Skeletal muscle tissue (tissue), 3 donors: ENCODE measurements at regions not wholly inside any gene's neighbourhood (a gene's known extent, or its start where the extent isn't known, plus 50 kb on each side); places are given as distances from the start of the nearest gene placed in this dataset.

Experiments
- H3K27ac ChIP-seq: one replicate; pipeline ENCODE4 v1.7.0; 2013; ENCODE audit warnings: mild to moderate bottlenecking, low read depth, low read length, inconsistent platforms
- H3K27me3 ChIP-seq, 3 donors: one replicate each; pipeline ENCODE4 v1.7.0; 2013; ENCODE audit warnings: low read length in 3 of 3; ENCODE audit not compliant: control insufficient read depth in 3 of 3, insufficient read depth in 3 of 3
- H3K36me3 ChIP-seq, 3 donors: one replicate each; pipeline ENCODE4 v1.7.0; 2013; ENCODE audit warnings: low read length in 3 of 3; ENCODE audit not compliant: control insufficient read depth in 3 of 3, insufficient read depth in 3 of 3
- H3K4me1 ChIP-seq, 3 donors: one replicate each; pipeline ENCODE4 v1.7.0; 2013; ENCODE audit warnings: low read length in 3 of 3, mild to moderate bottlenecking in 3 of 3; ENCODE audit not compliant: control insufficient read depth in 3 of 3, insufficient read depth in 3 of 3
- H3K4me3 ChIP-seq, 3 donors: one replicate each; pipeline ENCODE4 v1.7.0; 2013; ENCODE audit warnings: low read length in 3 of 3
- H3K9ac ChIP-seq, 3 donors: one replicate each; pipeline ENCODE4 v1.7.0; 2013; ENCODE audit warnings: low read length in 3 of 3, mild to moderate bottlenecking in 3 of 3, moderate library complexity in 2 of 3, low read depth in 1 of 3
- H3K9me3 ChIP-seq, 3 donors: one replicate each; pipeline ENCODE4 v1.7.0; 2013; ENCODE audit warnings: low read length in 3 of 3; ENCODE audit not compliant: control insufficient read depth in 3 of 3
- donor health status: Osteomylitis.

DNA sequence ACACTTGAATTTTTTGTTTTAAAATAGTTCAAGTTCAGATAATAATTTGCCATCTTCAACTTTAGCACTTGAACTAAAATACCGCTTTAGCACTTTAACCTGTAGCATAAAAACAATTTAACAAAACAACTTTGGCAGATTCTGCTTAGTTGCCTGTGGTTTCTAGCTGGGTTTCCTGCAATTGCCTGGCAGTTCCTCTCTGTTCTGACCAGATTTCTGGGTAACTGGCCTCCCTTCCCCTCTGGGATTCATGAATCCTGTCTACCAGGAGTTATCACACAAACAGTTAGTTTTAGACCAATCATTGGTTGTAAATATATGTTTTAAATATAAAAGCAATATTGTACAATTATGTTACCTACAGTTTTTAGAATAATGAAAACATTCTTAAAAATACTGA is 89.8 kb upstream of the HDAC9 start:
- no peaks in the 10 kb centered on the region for H3K36me3 ChIP-seq
- H3K4me1 ChIP-seq = no peaks in the 10 kb centered on the region
- no peaks in the 10 kb centered on the region for H3K27me3 ChIP-seq
- H3K4me3 ChIP-seq = no peak overlapping the region
- H3K27ac ChIP-seq = no peak overlapping the region
- no peaks in the 10 kb centered on the region for H3K9me3 ChIP-seq
- H3K9ac ChIP-seq = no peak overlapping the region

DNA sequence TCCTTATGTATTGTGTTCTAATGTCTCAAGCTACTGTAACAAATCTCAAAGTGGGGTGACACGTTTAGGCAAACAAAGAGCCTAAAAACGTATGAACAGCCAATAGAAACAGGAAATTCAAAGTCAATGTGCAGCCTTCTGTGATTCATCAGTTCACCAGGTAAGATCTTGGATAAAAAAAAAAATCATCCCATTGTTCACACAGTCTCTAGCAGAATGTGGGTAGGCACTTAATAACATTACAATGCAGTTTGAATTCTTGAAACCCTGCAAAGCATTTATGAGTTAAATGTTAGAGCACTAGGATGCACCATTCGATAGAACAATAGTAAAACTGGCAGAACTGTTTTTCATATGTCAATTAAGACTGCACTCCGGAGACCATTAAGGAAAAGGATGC is 88.2 kb upstream of the HDAC9 start:
- Histone ChIP-seq H3K4me3 (no peak overlapping the region), H3K36me3 (no peaks in the 10 kb centered on the region), H3K27ac (no peak overlapping the region), H3K9me3 (no peaks in the 10 kb centered on the region), H3K9ac (no peak overlapping the region), H3K27me3 (no peaks in the 10 kb centered on the region), H3K4me1 (no peaks in the 10 kb centered on the region)

- Histone ChIP-seq H3K9me3 (no peaks in the 10 kb centered on the region), H3K27ac (no peak overlapping the region), H3K27me3 (no peaks in the 10 kb centered on the region), H3K4me3 (no peak overlapping the region), H3K9ac (no peak overlapping the region), H3K36me3 (no peaks in the 10 kb centered on the region), H3K4me1 (no peaks in the 10 kb centered on the region)
These were observed 87.1 kb upstream of the HDAC9 start for GRCh38 chr7:18408461-18408860.

DNA sequence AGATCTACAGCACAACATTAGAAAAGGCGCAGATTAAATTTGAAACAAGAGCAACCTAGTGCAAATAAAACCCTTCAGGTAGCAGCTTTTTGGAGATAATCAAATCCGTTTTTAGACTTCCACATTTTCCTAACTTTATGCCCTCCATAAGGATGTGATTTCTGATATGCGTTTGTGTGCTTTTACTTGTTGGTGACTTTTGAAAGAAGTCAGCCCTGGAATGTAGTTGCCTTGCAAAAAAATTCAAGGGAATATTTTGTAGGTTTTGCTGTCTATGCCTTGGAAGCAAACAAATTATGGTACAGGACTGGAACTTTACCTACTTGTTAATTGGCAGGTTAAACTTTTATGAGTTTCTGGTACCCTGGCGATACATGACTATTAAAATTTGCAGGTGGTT is 86.7 kb upstream of the HDAC9 start:
- no peak overlapping the region for H3K27ac ChIP-seq
- H3K9ac ChIP-seq = no peak overlapping the region
- H3K36me3 ChIP-seq = no peaks in the 10 kb centered on the region
- no peaks in the 10 kb centered on the region for H3K4me1 ChIP-seq
- no peak overlapping the region for H3K4me3 ChIP-seq
- H3K9me3 ChIP-seq = no peaks in the 10 kb centered on the region
- no peaks in the 10 kb centered on the region for H3K27me3 ChIP-seq

GRCh38 chr7:18413447-18413846 is 82.1 kb upstream of the HDAC9 start:
- Histone ChIP-seq H3K9me3 (no peaks in the 10 kb centered on the region), H3K9ac (no peak overlapping the region)

GRCh38 chr7:18414885-18415284 is 80.7 kb upstream of the HDAC9 start:
- Histone ChIP-seq H3K9me3 (no peaks in the 10 kb centered on the region), H3K4me1 (no peaks in the 10 kb centered on the region), H3K36me3 (no peaks in the 10 kb centered on the region), H3K27me3 (no peaks in the 10 kb centered on the region), H3K9ac (no peak overlapping the region), H3K27ac (no peak overlapping the region), H3K4me3 (no peak overlapping the region)

More at GRCh38 chr7:18413447-18413846, 82.1 kb upstream of the HDAC9 start:
- H3K36me3 ChIP-seq = no peaks in the 10 kb centered on the region
- no peaks in the 10 kb centered on the region for H3K4me1 ChIP-seq
- no peaks in the 10 kb centered on the region for H3K27me3 ChIP-seq
- H3K27ac ChIP-seq = no peak overlapping the region
- H3K4me3 ChIP-seq = no peak overlapping the region

- Histone ChIP-seq H3K4me1 (peaks cover 0 to 3% (median 0%) of the 10 kb centered on the region in 3 donors), H3K36me3 (no peaks in the 10 kb centered on the region), H3K4me3 (no peak overlapping the region), H3K9me3 (no peaks in the 10 kb centered on the region), H3K27ac (no peak overlapping the region), H3K27me3 (no peaks in the 10 kb centered on the region), H3K9ac (no peak overlapping the region)
These were observed 78.6 kb upstream of the HDAC9 start for GRCh38 chr7:18416988-18417387.

DNA sequence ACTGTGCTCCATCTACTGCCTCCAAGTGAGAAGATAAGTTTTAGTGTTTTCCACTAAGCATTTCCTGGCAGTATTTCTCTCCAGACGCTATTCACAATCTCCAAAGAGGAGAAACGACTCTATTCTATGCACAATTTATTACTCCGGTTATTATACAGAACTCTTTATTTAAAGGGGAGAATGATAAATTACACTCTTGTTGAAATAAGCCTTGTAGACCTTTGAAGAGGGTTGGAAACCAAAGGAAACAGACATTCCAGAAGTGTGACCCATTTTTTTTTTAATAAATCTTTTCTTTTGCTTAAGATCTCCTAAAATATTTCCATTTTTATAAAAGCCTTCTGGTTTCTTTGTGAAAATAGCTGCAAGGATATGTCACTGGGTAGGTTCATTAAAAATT is 76.1 kb upstream of the HDAC9 start:
- H3K4me1 ChIP-seq = peaks cover 0 to 3% (median 0%) of the 10 kb centered on the region in 3 donors
- H3K9ac ChIP-seq = no peak overlapping the region
- H3K9me3 ChIP-seq = no peaks in the 10 kb centered on the region
- no peaks in the 10 kb centered on the region for H3K27me3 ChIP-seq
- H3K27ac ChIP-seq = no peak overlapping the region
- no peaks in the 10 kb centered on the region for H3K36me3 ChIP-seq
- H3K4me3 ChIP-seq = no peak overlapping the region

DNA sequence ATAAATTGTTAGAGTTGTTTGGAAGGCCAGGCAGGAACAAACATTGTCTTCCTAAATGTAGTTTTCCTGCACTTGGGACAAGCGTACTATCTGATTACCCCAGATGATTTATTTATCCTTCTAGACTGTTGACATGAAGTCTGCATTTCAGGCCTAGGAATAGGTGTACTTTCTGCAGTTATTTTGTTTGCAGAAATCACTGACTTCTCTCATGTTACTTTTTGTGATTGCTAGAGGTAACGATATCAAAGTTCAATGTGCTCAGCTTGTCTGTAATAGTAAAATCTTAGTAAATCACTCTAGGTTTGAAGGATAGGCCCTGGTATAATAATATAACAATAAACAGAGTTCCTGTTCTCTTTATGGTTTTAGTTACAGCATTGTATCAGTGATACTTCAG is 75.4 kb upstream of the HDAC9 start:
- H3K9me3 ChIP-seq = no peaks in the 10 kb centered on the region
- peaks cover 0 to 3% (median 0%) of the 10 kb centered on the region in 3 donors for H3K4me1 ChIP-seq
- no peak overlapping the region for H3K27ac ChIP-seq
- H3K27me3 ChIP-seq = no peaks in the 10 kb centered on the region
- no peak overlapping the region for H3K9ac ChIP-seq
- H3K36me3 ChIP-seq = no peaks in the 10 kb centered on the region
- H3K4me3 ChIP-seq = no peak overlapping the region

DNA sequence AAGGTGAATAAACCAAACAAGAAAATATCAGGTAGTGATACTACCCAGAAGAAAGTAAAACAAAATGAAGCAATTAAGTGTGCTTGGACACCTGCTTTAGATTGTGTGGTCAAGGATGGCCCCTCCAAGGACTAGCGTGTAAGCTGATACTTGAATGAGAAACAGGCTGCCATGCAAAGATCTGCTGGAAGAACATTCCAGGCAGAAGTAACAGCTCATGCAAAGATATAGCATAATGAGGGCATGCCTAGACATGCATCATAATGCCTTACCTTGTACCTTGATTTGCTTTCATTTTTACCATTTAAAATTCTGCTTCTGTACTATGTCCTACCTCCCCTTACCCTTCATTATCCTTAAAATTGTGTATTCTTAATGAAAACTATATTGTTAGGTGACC is 74.8 kb upstream of the HDAC9 start:
- peaks cover 0 to 3% (median 0%) of the 10 kb centered on the region in 3 donors for H3K4me1 ChIP-seq
- H3K27ac ChIP-seq = no peak overlapping the region
- H3K4me3 ChIP-seq = no peak overlapping the region
- no peaks in the 10 kb centered on the region for H3K27me3 ChIP-seq
- no peaks in the 10 kb centered on the region for H3K36me3 ChIP-seq
- no peaks in the 10 kb centered on the region for H3K9me3 ChIP-seq
- no peak overlapping the region for H3K9ac ChIP-seq
